ENCODE measurements at regions not wholly inside any gene's neighbourhood (a gene's known extent, or its start where the extent isn't known, plus 50 kb on each side); places are given as distances from the start of the nearest gene placed in this dataset.

GRCh38 chr2:106631281-106631680 lies 144.1 kb downstream of the CD8B2 start:
- no peak for DNase-seq

- peak; percentile 47 for DNase-seq
These were observed 150.9 kb downstream of the CD8B2 start for GRCh38 chr2:106638043-106638442.

- DNase-seq: peak; percentile 42
These were observed 151.4 kb downstream of the CD8B2 start for GRCh38 chr2:106638580-106638979.

- peak; percentile 7 for DNase-seq
These were observed 155.5 kb downstream of the CD8B2 start for GRCh38 chr2:106642679-106643078.

- no peak for DNase-seq
These were observed 157.5 kb downstream of the CD8B2 start for GRCh38 chr2:106644623-106645022.

GRCh38 chr2:106646605-106647004 lies 159.4 kb downstream of the CD8B2 start:
- no peak for DNase-seq

- no peak for DNase-seq
These were observed 162.1 kb downstream of the CD8B2 start for GRCh38 chr2:106649306-106649705.

- DNase-seq: no peak
These were observed 166.3 kb downstream of the CD8B2 start for GRCh38 chr2:106653465-106653864.

- no peak for DNase-seq
These were observed 171.5 kb downstream of the CD8B2 start for GRCh38 chr2:106658616-106659015.

- no peak for DNase-seq
These were observed 177.5 kb downstream of the CD8B2 start for GRCh38 chr2:106664669-106665068.

GRCh38 chr2:106667478-106668070 lies 180.4 kb downstream of the CD8B2 start:
- DNase-seq: no peak

- DNase-seq: no peak
These were observed 198.2 kb downstream of the CD8B2 start for GRCh38 chr2:106685180-106685897.

- DNase-seq: no peak
These were observed 199.2 kb downstream of the ST6GAL2 start for GRCh38 chr2:106686814-106687213.

GRCh38 chr2:106694964-106695470 lies 190.9 kb downstream of the ST6GAL2 start:
- no peak for DNase-seq

- DNase-seq: no peak
These were observed 190.0 kb downstream of the ST6GAL2 start for GRCh38 chr2:106695919-106696318.

- DNase-seq: no peak
These were observed 185.4 kb downstream of the ST6GAL2 start for GRCh38 chr2:106700616-106701015.

GRCh38 chr2:106701203-106702022 lies 184.6 kb downstream of the ST6GAL2 start:
- DNase-seq: no peak

GRCh38 chr2:106703161-106703560 lies 182.8 kb downstream of the ST6GAL2 start:
- no peak for DNase-seq

- no peak for DNase-seq
These were observed 181.2 kb downstream of the ST6GAL2 start for GRCh38 chr2:106704798-106705197.

- no peak for DNase-seq
These were observed 180.1 kb downstream of the ST6GAL2 start for GRCh38 chr2:106705877-106706276.

GRCh38 chr2:106706283-106706682 lies 179.7 kb downstream of the ST6GAL2 start:
- DNase-seq: no peak

GRCh38 chr2:106708209-106708608 lies 177.8 kb downstream of the ST6GAL2 start:
- DNase-seq: no peak

- no peak for DNase-seq
These were observed 176.7 kb downstream of the ST6GAL2 start for GRCh38 chr2:106709229-106709628.

- DNase-seq: no peak
These were observed 166.7 kb downstream of the ST6GAL2 start for GRCh38 chr2:106719222-106719621.
